Cardiac septum (tissue), 1 donor: ENCODE measurements at regions not wholly inside any gene's neighbourhood (a gene's known extent, or its start where the extent isn't known, plus 50 kb on each side); places are given as distances from the start of the nearest gene placed in this dataset.
"Not testable (repeated sequence)": the region's sequence is repeated elsewhere in the genome, so short reads cannot be mapped to it uniquely, and the experiment has no call there.

ENCODE experiments used
- DNase-seq: peaks from one replicate; pipeline ENCODE4 v3.0.0-alpha.2; 2020; ENCODE audit warnings: low spot score
- intact Hi-C: fragments of 100-400 bp; cut with DNase I; formaldehyde crosslinking; loops from one replicate; pipeline ENCODE4 v1.14.0; 2022
- donor health status: DM: no; HTN: no; CAD: no.

DNA sequence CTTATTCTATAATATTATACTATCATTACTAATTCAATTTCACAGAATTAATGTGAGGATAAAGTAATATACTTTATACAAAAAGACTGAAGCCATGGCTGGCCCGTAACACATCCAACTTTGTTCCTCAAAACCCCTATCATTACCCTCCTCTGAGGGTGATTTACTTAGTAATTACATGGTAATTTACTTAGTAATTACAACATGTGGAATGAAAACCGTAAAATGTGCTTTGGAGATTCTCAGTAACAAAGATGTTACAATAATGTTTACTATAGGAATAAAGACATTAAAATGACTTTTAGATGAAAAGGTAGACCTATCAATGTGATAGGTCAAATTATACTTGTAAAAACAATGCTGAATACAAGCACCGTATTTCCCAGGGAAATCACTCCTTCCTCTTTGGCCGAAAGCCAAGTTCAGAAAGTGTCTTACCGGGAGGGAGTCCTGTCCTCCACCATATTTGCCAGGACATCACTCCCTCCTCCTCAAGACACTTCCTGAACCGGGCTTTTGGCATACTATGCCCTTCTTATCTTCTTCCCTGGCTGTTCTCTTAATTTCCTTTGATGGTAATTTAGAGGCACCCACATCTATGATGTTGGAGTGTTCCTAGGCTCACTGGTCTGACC lies 1047.8 kb downstream of the SOCS6 start:
- no peak for DNase-seq
- intact Hi-C loops = no loop called here

DNA sequence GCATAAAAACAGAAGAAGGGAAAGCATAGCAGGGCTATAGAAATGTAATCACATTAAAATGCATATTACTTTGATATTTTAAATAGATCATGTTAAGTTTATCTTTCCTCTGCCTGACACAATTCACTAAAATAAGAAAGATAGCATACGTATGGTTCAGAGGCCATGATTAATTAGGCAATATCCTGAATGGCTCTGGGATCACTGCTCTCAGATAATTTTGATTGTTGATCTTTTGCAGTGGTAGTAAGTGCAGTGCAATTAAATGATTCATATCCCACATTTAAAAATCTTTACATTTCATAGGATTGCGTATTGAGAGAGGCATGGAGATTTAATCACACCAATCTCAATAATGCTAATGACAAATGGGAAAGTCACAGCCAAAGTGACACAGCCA lies 1040.7 kb downstream of the SOCS6 start:
- intact Hi-C loops = no loop called here
- DNase-seq = no peak

DNA sequence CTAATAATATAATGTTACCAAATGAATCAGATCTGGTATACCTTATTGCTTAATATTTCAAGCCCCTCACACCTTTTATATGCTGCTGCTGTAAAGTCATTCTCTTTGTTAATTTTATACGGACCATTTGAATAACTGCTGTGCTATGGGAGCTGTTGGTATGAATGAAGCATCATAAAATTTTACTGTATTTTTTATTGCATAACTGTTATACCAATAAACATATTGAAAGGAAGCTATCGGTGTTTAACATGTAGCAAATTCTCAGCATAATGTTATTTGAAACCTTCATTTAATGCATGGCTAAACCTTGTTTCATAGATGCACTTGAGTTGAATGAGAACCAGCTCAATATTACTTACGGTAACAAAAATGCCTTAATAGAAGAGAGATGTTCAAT lies 1040.3 kb downstream of the SOCS6 start:
- intact Hi-C loops = no loop called here

DNA sequence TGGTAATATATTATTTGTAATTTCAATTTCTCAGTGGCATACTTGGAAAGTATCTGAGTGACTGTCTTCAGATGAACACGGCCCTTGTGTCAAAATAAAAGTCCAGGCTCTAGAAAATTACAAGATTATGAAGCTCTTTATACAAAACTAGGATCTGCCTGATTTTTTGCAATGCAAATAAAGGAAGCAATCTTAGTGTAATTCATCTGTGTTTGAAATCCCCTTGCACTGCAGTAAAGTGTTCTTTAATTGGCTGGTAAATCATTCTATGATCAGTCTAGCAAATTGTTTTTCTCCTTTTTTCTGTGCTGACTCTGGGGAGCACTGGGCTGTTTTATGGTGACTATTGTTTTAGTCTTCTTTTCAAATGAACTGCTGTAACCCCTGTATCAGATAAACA lies 1039.0 kb downstream of the SOCS6 start:
- intact Hi-C loops = no loop called here
- DNase-seq = no peak

More for the DNA sequence above, 1040.3 kb downstream of the SOCS6 start:
- DNase-seq = no peak

DNA sequence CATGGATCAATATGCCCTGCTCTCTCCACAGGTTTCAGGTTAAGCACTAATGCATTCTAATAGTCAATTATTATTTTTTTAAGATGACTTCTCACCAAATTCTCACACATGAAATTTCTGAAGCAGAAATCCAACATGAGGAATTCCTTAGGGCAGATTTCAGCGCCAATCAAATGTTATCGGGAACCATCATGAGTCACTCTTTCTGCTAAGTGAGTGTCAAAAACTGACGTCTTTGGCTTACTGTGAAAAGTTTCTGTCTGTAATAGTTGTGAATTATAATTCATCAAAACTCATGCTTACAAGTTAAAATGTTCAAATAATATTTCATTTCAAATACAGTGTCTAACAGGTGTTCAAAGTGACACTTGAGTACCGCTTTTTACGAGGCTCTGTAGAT lies 1038.6 kb downstream of the SOCS6 start:
- intact Hi-C loops = no loop called here
- no peak for DNase-seq

DNA sequence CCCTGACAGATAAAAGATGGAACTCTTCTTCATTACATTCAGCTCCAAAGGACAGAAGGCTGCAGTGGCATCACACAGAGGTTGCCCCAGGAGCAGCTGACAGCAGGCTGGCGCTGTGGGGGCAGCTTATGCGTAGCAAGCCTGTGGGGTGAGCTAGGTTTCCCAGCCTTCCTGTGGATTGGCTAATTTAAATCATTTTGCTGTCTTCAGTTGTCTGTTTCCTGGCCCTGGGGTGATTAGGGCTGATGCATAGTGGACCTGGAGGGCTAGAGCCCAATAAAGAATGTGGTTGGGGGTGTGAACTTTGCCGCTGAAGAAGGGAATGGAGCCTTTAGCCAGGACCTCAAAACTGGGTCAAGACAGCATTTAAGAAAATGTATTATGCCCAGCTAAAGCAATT lies 1038.0 kb downstream of the SOCS6 start:
- DNase-seq = no peak
- intact Hi-C loops = no loop called here

DNA sequence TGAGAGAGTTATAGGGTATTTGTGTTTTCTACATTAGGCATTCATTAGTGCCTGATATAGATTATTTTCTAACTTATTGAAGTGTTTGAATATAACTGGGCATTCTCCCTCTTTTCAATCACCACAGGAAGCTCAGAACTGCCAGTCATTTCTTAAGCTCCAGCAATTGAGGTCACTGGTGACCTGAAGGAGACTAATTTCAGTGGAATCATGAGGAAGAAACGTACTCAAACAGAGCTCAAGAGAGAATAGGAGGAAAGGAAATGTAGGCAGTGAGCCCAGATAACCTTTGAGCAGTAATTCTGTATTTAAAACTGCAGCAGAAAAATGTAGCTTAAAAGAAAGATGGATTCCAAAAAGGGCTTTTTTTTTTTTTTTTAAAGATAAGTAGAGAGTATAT lies 1035.5 kb downstream of the SOCS6 start:
- intact Hi-C loops = no loop called here

DNA sequence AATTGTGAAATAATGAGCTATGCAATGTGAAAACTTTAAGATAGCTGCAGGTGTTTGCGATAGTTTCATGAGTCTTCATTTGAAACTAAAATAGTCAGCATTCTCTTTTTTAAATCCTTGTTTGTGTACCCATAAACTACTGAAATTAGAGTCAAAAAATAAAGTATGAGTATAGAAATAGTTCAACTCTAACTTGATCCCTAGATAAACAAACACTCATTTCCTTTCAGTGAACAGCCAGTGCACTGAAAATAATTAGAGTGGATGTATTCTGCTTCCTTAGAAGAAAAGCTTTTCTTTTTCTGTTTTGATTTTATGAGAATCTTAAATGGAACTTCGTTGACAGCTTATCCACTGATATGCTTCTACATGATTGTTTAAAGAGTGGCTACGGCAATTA lies 1033.4 kb downstream of the SOCS6 start:
- intact Hi-C loops = no loop called here
- DNase-seq = no peak

More for the DNA sequence above, 1035.5 kb downstream of the SOCS6 start:
- DNase-seq = no peak

DNA sequence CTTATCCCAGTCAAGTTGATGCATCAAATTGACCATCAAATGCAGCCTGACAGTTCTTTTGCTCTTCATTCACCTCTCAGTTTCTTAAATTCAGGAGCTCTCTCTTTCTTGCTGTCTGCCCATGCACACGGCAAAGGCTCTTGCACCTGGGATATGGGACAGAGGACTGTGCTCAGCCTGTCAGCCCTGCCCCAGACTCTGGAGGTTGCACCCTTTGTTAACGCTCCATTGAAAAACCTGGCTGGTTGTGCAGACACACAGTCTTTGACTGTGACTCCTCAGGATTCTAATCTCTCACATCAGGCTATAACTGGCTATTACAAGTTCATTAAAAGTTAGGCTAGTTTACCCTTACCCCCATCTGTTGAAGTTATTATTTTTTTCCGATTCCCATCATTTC lies 1032.5 kb downstream of the SOCS6 start:
- DNase-seq = no peak
- intact Hi-C loops = no loop called here

DNA sequence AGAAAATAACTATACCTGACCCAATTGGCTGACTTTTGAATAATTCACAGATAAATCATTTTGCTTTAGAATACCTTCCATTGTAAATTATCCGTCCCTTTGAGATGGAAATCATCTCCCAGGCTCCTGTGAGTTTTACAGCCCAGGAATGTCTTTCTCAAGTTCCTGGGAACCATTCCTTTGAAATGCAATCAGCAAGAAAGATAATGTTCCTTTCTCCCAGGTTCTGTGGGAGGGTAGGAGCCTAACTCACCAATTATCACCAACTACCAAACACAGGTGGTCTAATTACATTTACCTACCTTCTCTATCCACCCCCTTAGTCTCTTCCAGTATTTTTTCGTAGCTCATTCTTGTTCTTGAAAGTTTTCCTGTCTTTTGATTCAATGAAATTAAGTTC lies 1016.0 kb downstream of the SOCS6 start:
- intact Hi-C loops = no loop called here
- DNase-seq = no peak

DNA sequence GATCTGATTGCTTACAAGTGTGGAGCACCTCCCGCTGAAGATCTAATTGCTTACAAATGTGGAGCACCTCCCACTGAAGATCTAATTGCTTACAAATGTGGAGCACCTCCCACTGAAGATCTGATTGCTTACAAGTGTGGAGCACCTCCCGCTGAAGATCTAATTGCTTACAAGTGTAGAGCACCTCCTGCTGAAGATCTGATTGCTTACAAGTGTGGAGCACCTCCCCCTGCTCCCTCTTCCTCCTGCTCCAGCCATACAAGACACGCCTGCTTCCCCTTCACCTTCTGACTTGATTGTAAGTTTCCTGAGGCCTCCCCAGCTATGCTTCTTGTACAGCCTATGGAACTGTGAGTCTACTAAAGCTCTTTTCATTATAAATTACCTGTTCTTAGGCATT lies 1014.9 kb downstream of the SOCS6 start:
- intact Hi-C loops, DNase-seq: not testable (repeated sequence)

DNA sequence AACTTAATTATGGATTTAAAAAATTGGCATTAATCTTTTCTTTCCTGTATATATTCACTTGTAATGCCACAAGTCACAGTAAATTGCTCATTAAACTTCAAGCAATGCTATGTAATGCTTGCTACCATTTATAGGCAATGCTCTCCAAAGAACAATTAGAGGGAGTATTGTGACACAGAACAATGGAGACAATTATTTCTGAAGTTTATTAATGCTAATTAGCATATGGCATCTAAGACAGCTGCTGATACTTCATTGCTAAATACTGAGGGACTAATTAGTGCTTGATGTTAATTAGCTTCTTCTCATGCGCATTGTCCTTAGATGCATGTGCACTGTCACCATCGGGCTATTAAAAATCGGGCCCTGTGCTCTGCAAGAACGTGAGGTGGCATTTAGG lies 1012.8 kb downstream of the SOCS6 start:
- intact Hi-C loops = no loop called here
- DNase-seq = no peak

DNA sequence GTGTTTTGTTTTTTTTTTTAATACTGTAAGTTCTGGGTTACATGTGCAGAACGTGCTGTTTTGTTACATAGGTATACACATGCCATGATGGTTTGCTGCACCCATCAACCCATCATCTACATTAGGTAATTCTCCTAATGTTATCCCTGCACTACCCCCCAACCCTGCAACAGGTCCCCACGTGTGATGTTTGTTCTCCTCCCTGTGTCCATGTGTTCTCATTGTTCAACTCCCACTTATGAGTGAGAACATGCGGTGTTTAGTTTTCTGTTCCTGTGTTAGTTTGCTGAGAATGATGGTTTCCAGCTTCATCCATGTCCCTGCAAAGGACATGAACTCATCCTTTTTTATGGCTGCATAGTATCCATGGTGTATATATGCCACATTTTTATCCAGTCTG lies 1005.4 kb downstream of the SOCS6 start:
- intact Hi-C loops, DNase-seq: not testable (repeated sequence)

DNA sequence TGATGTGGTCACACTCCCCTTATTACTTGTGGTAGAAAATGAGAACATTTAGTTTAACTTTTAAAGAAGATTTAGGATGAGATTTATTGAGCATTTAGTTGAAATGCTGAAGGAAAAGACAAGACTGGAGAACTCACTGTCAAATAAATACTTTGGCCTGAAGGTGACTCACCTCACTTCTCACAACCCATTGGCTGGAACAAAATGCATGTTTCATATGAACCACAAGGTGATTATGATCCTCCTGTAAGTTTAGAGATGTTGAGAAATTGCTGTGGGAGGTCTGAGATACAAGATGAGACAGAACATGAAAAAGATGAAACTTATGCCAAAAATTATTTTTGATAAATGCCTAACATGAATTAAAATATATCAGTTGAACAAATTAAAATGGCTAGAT lies 1004.5 kb downstream of the SOCS6 start:
- no peak for DNase-seq
- intact Hi-C loops = no loop called here

DNA sequence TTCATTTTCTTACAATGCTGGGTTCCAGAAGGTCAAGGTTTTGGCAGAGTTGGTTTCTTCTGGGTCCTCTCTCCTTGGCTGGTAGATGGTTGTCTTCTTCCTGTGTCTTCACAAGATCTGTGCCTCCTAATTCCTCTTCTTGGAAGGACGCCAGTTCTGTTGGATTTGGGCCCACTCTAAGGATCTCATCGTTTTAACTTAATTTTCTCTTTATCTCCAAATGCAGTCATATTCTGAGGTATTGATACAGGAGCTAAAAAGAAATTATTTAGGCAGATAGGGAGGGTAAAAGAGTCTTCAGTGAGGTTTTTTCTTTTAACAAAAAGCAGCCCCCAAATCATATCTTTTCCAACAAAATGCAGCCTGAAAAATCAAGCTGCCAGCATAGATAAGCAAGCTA lies 998.4 kb downstream of the SOCS6 start:
- intact Hi-C loops = no loop called here
- no peak for DNase-seq

DNA sequence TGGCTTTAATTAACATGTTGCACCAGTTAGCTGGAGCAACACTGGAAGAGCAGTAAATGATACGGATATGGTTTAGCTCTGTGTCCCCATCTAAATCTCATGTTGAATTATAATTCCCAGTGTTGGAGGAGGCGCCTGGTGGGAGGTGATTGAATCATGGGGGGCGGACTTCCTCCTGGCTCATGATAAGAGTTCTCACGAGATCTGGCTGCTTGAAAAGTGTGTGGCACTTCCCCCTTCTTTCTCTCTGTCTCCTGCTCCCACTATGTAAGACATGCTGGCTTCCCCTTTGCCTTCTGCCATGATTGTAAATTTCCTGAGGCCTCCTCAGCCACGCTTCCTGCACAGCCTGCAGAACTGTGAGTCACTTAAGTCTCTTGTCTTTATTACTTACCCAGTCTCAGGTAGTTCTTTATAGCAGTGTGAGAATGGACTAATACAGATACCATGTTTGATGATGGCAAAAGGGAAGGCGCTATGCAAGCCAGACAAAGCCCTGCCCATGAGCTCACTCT lies 963.6 kb downstream of the SOCS6 start:
- intact Hi-C loops = no loop called here
- no peak for DNase-seq

DNA sequence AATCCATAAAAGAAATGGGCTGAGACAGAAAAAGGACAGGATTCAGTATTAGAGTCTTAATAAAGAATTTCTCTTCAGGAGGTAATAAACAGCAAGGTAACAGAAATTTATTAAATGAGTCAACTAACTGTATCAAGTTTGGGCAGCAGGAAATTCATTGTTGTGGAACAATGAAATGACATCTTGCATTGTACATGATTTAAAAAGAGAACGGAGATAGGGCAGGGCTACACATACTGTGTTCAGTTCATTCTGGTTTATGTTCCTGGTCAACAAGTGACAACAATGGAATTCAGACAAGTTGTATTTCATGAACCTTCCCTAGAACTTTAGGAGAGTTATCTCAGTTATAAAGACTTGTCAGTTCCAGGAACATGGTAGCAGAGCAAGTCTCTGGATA lies 961.3 kb downstream of the SOCS6 start:
- intact Hi-C loops = no loop called here
- no peak for DNase-seq

DNA sequence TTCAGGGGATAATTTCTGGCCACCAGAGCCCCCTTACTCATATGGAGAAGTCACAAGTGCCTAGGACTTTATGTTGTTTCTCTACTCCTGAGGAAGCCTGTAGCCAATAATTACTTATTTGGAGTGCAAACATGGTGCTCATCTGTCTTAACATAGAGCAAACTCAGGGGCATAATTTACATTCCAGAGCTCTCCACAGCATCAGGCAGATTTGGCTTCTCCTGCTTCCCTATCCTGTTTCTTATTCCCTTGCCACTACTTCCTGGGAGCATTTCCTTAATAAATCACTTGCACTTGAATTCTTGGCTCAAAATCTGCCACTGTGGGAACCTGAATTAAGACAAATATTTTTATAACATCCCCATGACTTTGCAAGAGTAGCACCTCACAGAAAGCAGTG lies 960.9 kb downstream of the SOCS6 start:
- intact Hi-C loops = no loop called here
- no peak for DNase-seq

DNA sequence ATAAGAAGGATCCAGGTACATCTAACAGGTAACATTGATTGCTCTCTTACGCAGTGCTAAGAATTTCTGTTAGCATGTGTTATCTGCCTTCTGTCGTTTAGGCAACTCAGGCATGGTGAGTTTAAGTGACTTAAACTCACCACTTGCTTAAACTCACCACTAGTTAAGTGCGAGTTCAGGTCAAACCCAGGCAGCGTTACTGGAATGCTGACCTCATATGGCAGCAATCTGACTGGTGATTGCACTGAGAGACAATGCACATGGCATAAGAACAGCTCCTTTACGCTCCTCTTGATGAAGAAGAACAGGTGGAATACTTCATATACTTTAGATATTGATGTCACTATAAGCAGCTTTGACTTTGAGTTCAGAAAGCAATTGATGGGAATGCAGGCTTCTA lies 954.1 kb downstream of the SOCS6 start:
- intact Hi-C loops = no loop called here
- no peak for DNase-seq

DNA sequence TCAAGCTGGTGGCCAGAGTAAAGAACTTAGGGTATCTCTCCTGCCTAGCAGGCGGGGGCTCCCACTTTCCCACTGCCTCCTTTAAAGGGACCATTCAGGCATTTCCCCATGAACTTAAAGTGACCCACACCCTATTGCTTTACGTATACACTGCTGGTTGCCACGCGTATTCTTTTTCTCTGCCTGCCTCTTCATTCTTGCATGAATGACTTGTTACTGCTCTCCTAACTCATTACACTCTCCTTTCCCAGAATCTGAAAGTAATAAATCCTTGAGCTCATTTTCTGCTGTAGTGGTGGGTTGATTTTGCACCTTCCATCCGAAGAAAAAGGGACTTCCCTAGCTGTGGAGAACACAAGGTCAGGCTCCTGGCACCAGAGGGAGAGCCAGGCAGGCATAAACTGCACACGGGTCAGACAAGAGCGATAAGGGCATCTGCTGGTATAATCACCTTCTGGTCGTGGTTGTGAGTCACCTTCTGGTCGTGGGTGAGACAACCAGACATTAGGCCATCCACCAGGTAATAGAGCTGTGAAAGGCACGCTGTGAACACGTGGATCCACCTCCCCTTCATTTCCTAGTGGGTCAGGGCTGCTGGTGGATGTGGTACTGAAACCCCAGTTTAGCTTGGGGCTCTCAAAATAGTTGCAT lies 950.3 kb downstream of the SOCS6 start:
- no peak for DNase-seq
- intact Hi-C loops = no loop called here

DNA sequence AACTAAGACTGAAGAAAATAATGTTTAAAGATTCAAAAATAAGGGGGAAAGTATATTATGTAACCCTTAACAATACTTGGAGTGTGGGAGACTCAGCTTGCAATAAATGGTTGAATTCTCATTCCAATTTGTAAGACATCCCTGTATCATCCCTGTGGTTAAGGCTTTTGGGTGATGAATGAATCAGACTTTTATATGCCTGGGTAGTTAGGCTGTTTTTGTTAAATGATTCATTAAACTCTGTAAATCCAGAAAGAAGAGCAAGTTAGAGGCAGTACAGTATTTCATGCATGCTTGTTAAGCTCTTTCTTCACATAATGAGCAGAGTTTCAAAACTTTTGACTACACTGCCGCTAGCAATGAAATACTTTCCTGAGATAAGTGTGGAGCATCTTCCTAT lies 948.8 kb downstream of the SOCS6 start:
- DNase-seq = no peak
- intact Hi-C loops = no loop called here

DNA sequence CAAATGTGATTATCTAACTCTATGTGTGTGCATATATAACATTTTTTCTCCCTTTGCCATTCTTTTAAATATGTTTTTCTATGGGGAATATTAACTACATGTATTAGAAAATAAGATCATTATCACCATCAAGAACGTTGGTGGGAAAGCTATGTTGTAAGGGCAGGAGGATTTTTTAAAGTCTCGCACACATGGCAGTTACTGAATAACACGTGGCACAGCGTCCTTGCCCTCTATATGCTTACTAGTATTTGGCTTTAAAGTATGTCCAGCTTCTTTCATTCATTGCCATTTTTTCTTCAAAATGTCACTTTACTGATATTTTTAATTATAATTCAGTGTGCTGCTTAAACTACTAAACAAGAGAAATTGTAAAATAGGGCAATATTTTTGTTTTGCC lies 944.3 kb downstream of the SOCS6 start:
- no peak for DNase-seq
- intact Hi-C loops = no loop called here
